ENCODE measurements at regions not wholly inside any gene's neighbourhood (a gene's known extent, or its start where the extent isn't known, plus 50 kb on each side); places are given as distances from the start of the nearest gene placed in this dataset.
A peak's percentile ranks its signal among the peaks of the same experiment; 100 is the strongest.

- TF ChIP-seq MAX (IDR thresholded peaks at IDR 0.05) (peak; percentile 29; the same call in 1 of the 2 replicates), SP4 (CRISPR knock-in tag; IDR thresholded peaks at IDR 0.05) (no peak), USF2 (IDR thresholded peaks at IDR 0.05; ENCODE audit: low read depth, low read length) (peak; percentile 52; the same call in 1 of the 2 replicates), USF2 (CRISPR knock-in tag; IDR thresholded peaks at IDR 0.05; ENCODE audit: borderline replicate concordance) (peak; percentile 53; the same call in 1 of the 2 replicates), ZNF687 (CRISPR knock-in tag; IDR thresholded peaks at IDR 0.05) (peak; percentile 59), ZNF615 (CRISPR knock-in tag; IDR thresholded peaks at IDR 0.05; ENCODE audit: borderline replicate concordance) (no peak), FOSL2 (CRISPR knock-in tag; IDR thresholded peaks at IDR 0.05) (peak; percentile 82), AGO1 (IDR thresholded peaks at IDR 0.05; ENCODE audit: low read depth, low read length, poor library complexity, severe bottlenecking) (no peak), ZBTB21 (CRISPR knock-in tag; IDR thresholded peaks at IDR 0.05) (no peak), ZUFSP (CRISPR knock-in tag; IDR thresholded peaks at IDR 0.05; ENCODE audit: borderline replicate concordance) (no peak), ZNF800 (CRISPR knock-in tag; IDR thresholded peaks at IDR 0.05) (no peak), ZNF530 (CRISPR knock-in tag; IDR thresholded peaks at IDR 0.05; ENCODE audit: low read depth) (no peak)
- TF ChIP-seq, protein P1, sequence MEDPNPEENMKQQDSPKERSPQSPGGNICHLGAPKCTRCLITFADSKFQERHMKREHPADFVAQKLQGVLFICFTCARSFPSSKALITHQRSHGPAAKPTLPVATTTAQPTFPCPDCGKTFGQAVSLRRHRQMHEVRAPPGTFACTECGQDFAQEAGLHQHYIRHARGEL (CRISPR knock-in tag; IDR thresholded peaks at IDR 0.05): no peak
- TF ChIP-seq, protein P2, sequence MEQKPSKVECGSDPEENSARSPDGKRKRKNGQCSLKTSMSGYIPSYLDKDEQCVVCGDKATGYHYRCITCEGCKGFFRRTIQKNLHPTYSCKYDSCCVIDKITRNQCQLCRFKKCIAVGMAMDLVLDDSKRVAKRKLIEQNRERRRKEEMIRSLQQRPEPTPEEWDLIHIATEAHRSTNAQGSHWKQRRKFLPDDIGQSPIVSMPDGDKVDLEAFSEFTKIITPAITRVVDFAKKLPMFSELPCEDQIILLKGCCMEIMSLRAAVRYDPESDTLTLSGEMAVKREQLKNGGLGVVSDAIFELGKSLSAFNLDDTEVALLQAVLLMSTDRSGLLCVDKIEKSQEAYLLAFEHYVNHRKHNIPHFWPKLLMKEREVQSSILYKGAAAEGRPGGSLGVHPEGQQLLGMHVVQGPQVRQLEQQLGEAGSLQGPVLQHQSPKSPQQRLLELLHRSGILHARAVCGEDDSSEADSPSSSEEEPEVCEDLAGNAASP (CRISPR knock-in tag; IDR thresholded peaks at IDR 0.05; ENCODE audit: borderline replicate concordance): no peak; the same call in 1 of the 2 replicates
- TF ChIP-seq, protein P3, sequence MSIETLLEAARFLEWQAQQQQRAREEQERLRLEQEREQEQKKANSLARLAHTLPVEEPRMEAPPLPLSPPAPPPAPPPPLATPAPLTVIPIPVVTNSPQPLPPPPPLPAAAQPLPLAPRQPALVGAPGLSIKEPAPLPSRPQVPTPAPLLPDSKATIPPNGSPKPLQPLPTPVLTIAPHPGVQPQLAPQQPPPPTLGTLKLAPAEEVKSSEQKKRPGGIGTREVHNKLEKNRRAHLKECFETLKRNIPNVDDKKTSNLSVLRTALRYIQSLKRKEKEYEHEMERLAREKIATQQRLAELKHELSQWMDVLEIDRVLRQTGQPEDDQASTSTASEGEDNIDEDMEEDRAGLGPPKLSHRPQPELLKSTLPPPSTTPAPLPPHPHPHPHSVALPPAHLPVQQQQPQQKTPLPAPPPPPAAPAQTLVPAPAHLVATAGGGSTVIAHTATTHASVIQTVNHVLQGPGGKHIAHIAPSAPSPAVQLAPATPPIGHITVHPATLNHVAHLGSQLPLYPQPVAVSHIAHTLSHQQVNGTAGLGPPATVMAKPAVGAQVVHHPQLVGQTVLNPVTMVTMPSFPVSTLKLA (IDR thresholded peaks at IDR 0.05): peak; percentile 85
Measured at GRCh38 chr18:11323359-11323819, 174.0 kb upstream of the PIEZO2 start (continued).
